ENCODE measurements at regions not wholly inside any gene's neighbourhood (a gene's known extent, or its start where the extent isn't known, plus 50 kb on each side); places are given as distances from the start of the nearest gene placed in this dataset.
"Not testable (repeated sequence)": the region's sequence is repeated elsewhere in the genome, so short reads cannot be mapped to it uniquely, and the experiment has no call there.

DNA sequence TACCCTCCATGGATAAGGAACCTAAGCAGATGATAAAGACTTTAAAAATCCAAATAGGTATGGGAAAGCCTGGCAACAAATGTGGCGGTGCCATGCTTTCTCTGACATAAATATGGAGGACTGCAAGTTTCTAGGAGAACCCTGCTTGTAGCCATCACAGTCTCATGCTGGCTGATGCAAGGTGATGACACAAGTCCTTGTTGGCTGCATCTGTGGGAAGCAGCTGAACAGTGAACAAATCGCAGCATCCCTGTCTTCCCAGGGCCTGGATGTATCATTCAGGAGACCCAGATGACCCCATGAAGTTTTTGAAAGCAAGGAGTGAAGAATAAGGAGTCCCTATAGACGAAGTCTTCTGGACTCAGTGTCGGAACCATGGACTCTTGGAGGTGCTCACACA, 234.4 kb upstream of the HS3ST1 start:
- H3K27me3 ChIP-seq (ENCODE audit: control insufficient read depth in 3 of 3, insufficient read depth in 3 of 3, low read length in 3 of 3): no peaks in the 10 kb centered on the region
- no peak overlapping the region for H3K9ac ChIP-seq (ENCODE audit: low read depth in 1 of 3, low read length in 3 of 3)
- H3K4me1 ChIP-seq (ENCODE audit: control insufficient read depth in 3 of 3, insufficient read depth in 3 of 3, low read length in 3 of 3): no peaks in the 10 kb centered on the region
- no peaks in the 10 kb centered on the region for H3K9me3 ChIP-seq (ENCODE audit: control insufficient read depth in 3 of 3, low read length in 3 of 3)
- no peak overlapping the region for H3K4me3 ChIP-seq (ENCODE audit: low read length in 3 of 3)
- H3K27ac ChIP-seq (ENCODE audit: low read depth, low read length): no peak overlapping the region
- H3K36me3 ChIP-seq (ENCODE audit: control insufficient read depth in 3 of 3, insufficient read depth in 3 of 3, low read length in 3 of 3): no peaks in the 10 kb centered on the region

DNA sequence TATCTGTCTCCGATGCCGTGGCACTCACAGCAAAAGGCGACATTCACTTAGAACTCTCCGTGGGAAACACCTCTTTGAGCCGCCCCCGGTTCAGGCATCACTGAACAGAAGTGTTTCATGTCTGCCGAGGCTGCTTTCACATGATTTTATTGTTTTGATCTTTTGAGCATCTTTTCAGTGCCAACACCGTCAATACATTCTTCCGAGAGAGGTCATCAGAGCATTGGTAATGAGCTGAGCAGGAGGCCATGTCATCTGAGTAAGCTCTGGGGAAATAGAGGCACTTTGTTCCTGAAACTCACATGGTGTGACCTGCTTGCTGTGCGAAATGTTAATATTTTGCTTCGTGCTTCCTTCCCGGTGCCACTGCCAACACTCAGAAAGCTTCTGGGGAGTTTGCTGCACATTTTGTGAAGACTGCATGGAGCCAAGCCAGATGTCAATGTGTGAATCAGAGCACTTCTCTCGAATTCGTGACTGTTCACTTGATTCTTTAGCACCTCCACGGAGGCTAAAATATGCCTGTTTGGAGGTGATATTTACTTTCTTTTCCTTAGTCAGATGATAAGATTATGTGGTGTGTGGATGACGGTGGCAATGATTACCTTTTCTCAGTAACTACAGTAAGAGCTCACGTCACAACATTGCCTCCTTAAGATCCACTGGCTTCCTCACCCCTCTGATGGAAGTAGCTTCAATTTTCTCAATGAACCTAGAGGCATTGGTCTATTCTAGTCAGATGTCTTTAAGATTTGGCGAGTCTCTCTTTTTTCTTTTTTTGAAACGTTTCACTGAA, 222.3 kb upstream of the HS3ST1 start:
- H3K4me3 ChIP-seq (ENCODE audit: low read length in 3 of 3): peak overlapping the region in 1 of 3 donors; percentile 38

DNA sequence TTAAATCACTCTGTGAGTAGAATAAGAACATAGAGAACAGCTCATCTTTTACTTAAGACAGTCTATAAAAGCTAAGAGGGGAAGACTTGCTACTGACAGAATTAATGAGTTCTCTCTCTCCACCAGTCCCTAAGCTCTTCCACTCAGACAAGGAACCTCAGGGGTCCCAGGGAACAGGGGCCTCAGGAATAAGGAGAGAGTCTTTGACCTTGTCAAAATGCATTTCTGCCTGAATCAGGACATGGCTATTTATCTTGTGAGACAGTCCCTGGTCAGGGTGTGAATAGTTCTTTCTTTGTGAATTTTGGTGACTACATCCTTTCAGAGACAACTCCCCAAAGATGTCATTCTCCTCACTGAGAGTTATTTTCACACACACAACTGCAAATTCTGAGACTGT, 218.7 kb upstream of the HS3ST1 start:
- no peaks in the 10 kb centered on the region for H3K27me3 ChIP-seq (ENCODE audit: control insufficient read depth in 3 of 3, insufficient read depth in 3 of 3, low read length in 3 of 3)
- no peak overlapping the region for H3K27ac ChIP-seq (ENCODE audit: low read depth, low read length)
- H3K9ac ChIP-seq (ENCODE audit: low read depth in 1 of 3, low read length in 3 of 3): no peak overlapping the region
- no peaks in the 10 kb centered on the region for H3K36me3 ChIP-seq (ENCODE audit: control insufficient read depth in 3 of 3, insufficient read depth in 3 of 3, low read length in 3 of 3)
- H3K4me1 ChIP-seq (ENCODE audit: control insufficient read depth in 3 of 3, insufficient read depth in 3 of 3, low read length in 3 of 3): no peaks in the 10 kb centered on the region
- no peaks in the 10 kb centered on the region for H3K9me3 ChIP-seq (ENCODE audit: control insufficient read depth in 3 of 3, low read length in 3 of 3)
- H3K4me3 ChIP-seq (ENCODE audit: low read length in 3 of 3): no peak overlapping the region

More for the DNA sequence above, 222.3 kb upstream of the HS3ST1 start:
- Histone ChIP-seq H3K9me3 (ENCODE audit: control insufficient read depth in 3 of 3, low read length in 3 of 3) (no peaks in the 10 kb centered on the region), H3K4me1 (ENCODE audit: control insufficient read depth in 3 of 3, insufficient read depth in 3 of 3, low read length in 3 of 3) (no peaks in the 10 kb centered on the region), H3K27me3 (ENCODE audit: control insufficient read depth in 3 of 3, insufficient read depth in 3 of 3, low read length in 3 of 3) (no peaks in the 10 kb centered on the region), H3K9ac (ENCODE audit: low read depth in 1 of 3, low read length in 3 of 3) (no peak overlapping the region), H3K36me3 (ENCODE audit: control insufficient read depth in 3 of 3, insufficient read depth in 3 of 3, low read length in 3 of 3) (no peaks in the 10 kb centered on the region), H3K27ac (ENCODE audit: low read depth, low read length) (no peak overlapping the region)

DNA sequence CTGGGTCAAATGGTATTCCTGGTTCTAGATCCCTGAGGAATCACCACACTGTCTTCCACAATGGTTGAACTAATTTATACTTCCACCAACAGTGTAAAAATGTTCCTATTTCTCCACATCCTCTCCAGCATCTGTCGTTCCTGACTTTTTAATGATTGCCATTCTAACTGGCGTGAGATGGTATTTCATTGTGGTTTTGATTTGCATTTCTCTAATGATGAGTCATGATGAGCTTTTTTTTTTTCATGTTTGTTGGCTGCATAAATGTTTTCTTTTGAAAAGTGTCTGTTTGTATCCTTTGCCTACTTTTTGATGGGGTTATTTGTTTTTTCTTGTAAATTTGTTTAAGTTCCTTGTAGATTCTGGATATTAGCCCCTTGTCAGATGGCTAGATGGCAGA, 214.4 kb upstream of the HS3ST1 start:
- not testable (repeated sequence) for H3K36me3 ChIP-seq (ENCODE audit: control insufficient read depth in 3 of 3, insufficient read depth in 3 of 3, low read length in 3 of 3); H3K4me3 ChIP-seq (ENCODE audit: low read length in 3 of 3); H3K27me3 ChIP-seq (ENCODE audit: control insufficient read depth in 3 of 3, insufficient read depth in 3 of 3, low read length in 3 of 3); H3K4me1 ChIP-seq (ENCODE audit: control insufficient read depth in 3 of 3, insufficient read depth in 3 of 3, low read length in 3 of 3); H3K9ac ChIP-seq (ENCODE audit: low read depth in 1 of 3, low read length in 3 of 3); H3K27ac ChIP-seq (ENCODE audit: low read depth, low read length); H3K9me3 ChIP-seq (ENCODE audit: control insufficient read depth in 3 of 3, low read length in 3 of 3)

DNA sequence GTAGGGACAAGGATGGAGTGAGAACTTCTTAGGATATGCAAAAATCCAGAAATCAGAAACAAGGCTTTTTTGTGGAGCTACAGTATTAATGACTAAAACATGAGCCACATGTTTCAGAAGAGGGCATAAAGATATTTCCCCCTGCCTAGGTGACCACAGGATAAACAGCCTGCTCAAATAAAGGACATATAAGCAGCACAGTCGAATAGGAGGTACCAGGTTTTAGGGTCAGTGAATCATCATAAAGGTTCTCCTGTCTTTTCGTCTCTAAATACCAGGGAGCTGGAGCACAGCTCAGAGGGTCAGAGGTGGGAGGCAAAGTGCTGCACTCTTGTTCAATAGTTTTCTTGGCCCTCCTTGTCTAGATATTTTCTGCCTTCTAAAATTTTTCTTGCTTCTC, 211.9 kb upstream of the HS3ST1 start:
- Histone ChIP-seq H3K4me3 (ENCODE audit: low read length in 3 of 3) (no peak overlapping the region), H3K36me3 (ENCODE audit: control insufficient read depth in 3 of 3, insufficient read depth in 3 of 3, low read length in 3 of 3) (no peaks in the 10 kb centered on the region), H3K9me3 (ENCODE audit: control insufficient read depth in 3 of 3, low read length in 3 of 3) (no peaks in the 10 kb centered on the region), H3K27me3 (ENCODE audit: control insufficient read depth in 3 of 3, insufficient read depth in 3 of 3, low read length in 3 of 3) (no peaks in the 10 kb centered on the region), H3K4me1 (ENCODE audit: control insufficient read depth in 3 of 3, insufficient read depth in 3 of 3, low read length in 3 of 3) (no peaks in the 10 kb centered on the region), H3K9ac (ENCODE audit: low read depth in 1 of 3, low read length in 3 of 3) (no peak overlapping the region), H3K27ac (ENCODE audit: low read depth, low read length) (no peak overlapping the region)

DNA sequence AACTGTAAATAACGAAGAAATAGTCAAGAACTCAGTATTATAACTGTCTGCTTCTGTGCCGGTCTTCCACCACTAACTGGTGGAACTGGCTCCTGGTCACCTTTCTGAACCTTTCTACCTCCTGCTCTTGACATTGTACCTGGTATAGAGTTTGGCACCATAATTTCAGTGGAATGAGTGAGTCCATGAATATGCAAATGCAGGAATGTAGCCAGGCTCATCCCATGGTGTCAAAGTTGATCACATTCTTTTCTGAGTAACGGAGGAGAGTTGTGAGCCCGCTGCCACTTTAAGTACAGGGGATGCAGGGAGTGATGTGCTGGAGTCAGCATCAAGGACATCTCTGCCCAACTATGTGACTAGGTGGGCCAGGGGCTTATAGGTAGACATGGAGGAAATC, 207.9 kb upstream of the HS3ST1 start:
- Histone ChIP-seq H3K4me1 (ENCODE audit: control insufficient read depth in 3 of 3, insufficient read depth in 3 of 3, low read length in 3 of 3) (no peaks in the 10 kb centered on the region), H3K9ac (ENCODE audit: low read depth in 1 of 3, low read length in 3 of 3) (no peak overlapping the region), H3K9me3 (ENCODE audit: control insufficient read depth in 3 of 3, low read length in 3 of 3) (no peaks in the 10 kb centered on the region), H3K27ac (ENCODE audit: low read depth, low read length) (no peak overlapping the region), H3K27me3 (ENCODE audit: control insufficient read depth in 3 of 3, insufficient read depth in 3 of 3, low read length in 3 of 3) (no peaks in the 10 kb centered on the region), H3K4me3 (ENCODE audit: low read length in 3 of 3) (no peak overlapping the region), H3K36me3 (ENCODE audit: control insufficient read depth in 3 of 3, insufficient read depth in 3 of 3, low read length in 3 of 3) (no peaks in the 10 kb centered on the region)

DNA sequence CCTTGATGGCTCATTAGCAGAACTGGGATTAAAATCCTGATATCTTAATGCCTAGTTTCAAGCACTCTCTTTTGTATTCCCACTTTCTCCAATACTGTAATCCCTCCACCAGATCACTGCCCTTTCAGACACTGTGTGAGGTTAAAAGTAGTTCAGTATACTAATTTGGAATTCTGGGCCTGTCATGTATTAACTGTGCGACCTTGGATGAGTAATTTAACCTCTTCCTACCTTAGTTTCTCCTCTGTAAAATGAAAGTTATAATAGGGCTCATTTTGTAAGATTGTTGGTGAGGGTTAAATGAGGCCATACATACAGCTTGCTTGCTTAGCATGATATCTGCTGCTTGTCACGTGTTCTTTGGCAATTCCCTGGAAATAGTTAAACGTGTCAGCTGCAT, 207.3 kb upstream of the HS3ST1 start:
- Histone ChIP-seq H3K36me3 (ENCODE audit: control insufficient read depth in 3 of 3, insufficient read depth in 3 of 3, low read length in 3 of 3) (no peaks in the 10 kb centered on the region), H3K4me1 (ENCODE audit: control insufficient read depth in 3 of 3, insufficient read depth in 3 of 3, low read length in 3 of 3) (no peaks in the 10 kb centered on the region), H3K27me3 (ENCODE audit: control insufficient read depth in 3 of 3, insufficient read depth in 3 of 3, low read length in 3 of 3) (no peaks in the 10 kb centered on the region), H3K9me3 (ENCODE audit: control insufficient read depth in 3 of 3, low read length in 3 of 3) (no peaks in the 10 kb centered on the region), H3K4me3 (ENCODE audit: low read length in 3 of 3) (no peak overlapping the region), H3K27ac (ENCODE audit: low read depth, low read length) (no peak overlapping the region), H3K9ac (ENCODE audit: low read depth in 1 of 3, low read length in 3 of 3) (no peak overlapping the region)

DNA sequence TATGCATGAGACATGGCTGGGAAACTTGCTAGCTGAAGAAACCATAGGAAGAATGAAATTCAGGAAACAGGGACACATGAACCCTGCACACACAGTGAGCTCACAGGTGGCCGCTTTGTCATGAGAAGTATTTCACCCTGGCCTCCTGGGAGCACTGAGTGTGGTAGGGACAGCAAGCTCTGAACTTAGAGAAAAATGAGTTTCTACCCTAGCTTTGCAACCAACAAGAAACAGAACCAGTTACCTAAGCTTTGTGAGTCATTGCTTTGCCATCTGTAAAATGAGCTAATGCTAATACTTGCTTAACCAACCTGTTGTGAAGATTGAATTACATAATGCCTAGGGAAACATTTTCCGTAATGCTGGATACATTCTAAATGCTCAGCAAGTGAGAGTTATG, 206.6 kb upstream of the HS3ST1 start:
- Histone ChIP-seq H3K9ac (ENCODE audit: low read depth in 1 of 3, low read length in 3 of 3) (no peak overlapping the region), H3K4me3 (ENCODE audit: low read length in 3 of 3) (no peak overlapping the region), H3K9me3 (ENCODE audit: control insufficient read depth in 3 of 3, low read length in 3 of 3) (no peaks in the 10 kb centered on the region), H3K27me3 (ENCODE audit: control insufficient read depth in 3 of 3, insufficient read depth in 3 of 3, low read length in 3 of 3) (no peaks in the 10 kb centered on the region), H3K36me3 (ENCODE audit: control insufficient read depth in 3 of 3, insufficient read depth in 3 of 3, low read length in 3 of 3) (no peaks in the 10 kb centered on the region), H3K27ac (ENCODE audit: low read depth, low read length) (no peak overlapping the region), H3K4me1 (ENCODE audit: control insufficient read depth in 3 of 3, insufficient read depth in 3 of 3, low read length in 3 of 3) (no peaks in the 10 kb centered on the region)

- no peak overlapping the region for H3K27ac ChIP-seq (ENCODE audit: low read depth, low read length)
- H3K27me3 ChIP-seq (ENCODE audit: control insufficient read depth in 3 of 3, insufficient read depth in 3 of 3, low read length in 3 of 3): no peaks in the 10 kb centered on the region
- H3K9ac ChIP-seq (ENCODE audit: low read depth in 1 of 3, low read length in 3 of 3): no peak overlapping the region
- H3K9me3 ChIP-seq (ENCODE audit: control insufficient read depth in 3 of 3, low read length in 3 of 3): no peaks in the 10 kb centered on the region
- H3K4me1 ChIP-seq (ENCODE audit: control insufficient read depth in 3 of 3, insufficient read depth in 3 of 3, low read length in 3 of 3): no peaks in the 10 kb centered on the region
- no peaks in the 10 kb centered on the region for H3K36me3 ChIP-seq (ENCODE audit: control insufficient read depth in 3 of 3, insufficient read depth in 3 of 3, low read length in 3 of 3)
- H3K4me3 ChIP-seq (ENCODE audit: low read length in 3 of 3): no peak overlapping the region
Observed at GRCh38 chr4:11634283-11634682, 205.6 kb upstream of the HS3ST1 start.

DNA sequence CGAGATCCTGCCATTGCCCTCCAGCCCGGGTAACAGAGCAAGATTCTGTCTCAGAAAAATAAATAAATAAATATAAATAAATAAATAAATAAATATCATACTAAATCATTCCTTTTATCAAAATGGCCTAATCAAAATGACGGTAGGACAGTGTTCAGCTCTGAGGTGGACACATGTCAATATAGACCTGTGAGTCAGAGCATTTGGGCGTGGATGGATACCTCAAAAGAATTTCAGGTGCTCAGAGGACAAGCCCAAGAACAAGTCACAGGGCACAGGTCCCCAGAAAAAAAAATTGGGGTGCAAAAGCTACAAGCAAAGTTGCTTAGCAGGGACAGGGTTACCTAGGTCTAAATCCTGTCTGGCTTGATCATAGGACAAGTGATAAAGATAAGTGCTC, 204.7 kb upstream of the HS3ST1 start:
- H3K36me3 ChIP-seq (ENCODE audit: control insufficient read depth in 3 of 3, insufficient read depth in 3 of 3, low read length in 3 of 3): no peaks in the 10 kb centered on the region

More for the DNA sequence above, 204.7 kb upstream of the HS3ST1 start:
- H3K27ac ChIP-seq (ENCODE audit: low read depth, low read length): no peak overlapping the region
- H3K4me3 ChIP-seq (ENCODE audit: low read length in 3 of 3): no peak overlapping the region
- no peaks in the 10 kb centered on the region for H3K9me3 ChIP-seq (ENCODE audit: control insufficient read depth in 3 of 3, low read length in 3 of 3)
- no peaks in the 10 kb centered on the region for H3K4me1 ChIP-seq (ENCODE audit: control insufficient read depth in 3 of 3, insufficient read depth in 3 of 3, low read length in 3 of 3)
- H3K27me3 ChIP-seq (ENCODE audit: control insufficient read depth in 3 of 3, insufficient read depth in 3 of 3, low read length in 3 of 3): no peaks in the 10 kb centered on the region
- no peak overlapping the region for H3K9ac ChIP-seq (ENCODE audit: low read depth in 1 of 3, low read length in 3 of 3)

Measured in skeletal muscle tissue (tissue), 3 donors.